ENCODE measurements at regions not wholly inside any gene's neighbourhood (a gene's known extent, or its start where the extent isn't known, plus 50 kb on each side); places are given as distances from the start of the nearest gene placed in this dataset.
A peak's percentile ranks its signal among the peaks of the same experiment; 100 is the strongest.

DNA sequence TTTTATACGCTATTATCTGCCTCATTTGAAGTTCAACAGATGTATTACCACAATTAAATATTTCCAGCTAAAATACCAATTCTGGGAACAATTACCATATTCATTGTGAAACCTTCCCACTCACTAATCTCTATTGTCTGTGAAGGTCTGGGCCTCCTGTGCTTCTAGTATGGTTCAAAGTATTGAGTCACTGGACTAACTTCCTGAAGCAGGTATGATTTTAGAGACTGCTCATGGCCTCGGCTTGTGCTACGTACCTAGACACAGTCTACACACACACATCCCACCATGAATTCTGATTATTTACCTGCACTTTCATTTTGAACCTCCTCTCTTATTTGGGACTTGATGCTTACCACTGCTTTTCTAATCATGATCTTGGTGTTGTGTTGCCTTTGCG, 180.7 kb upstream of the EPHA4 start:
- 91 to 93% (median 91%) methylated on average over 4 of the region's 4 CpGs for WGBS, 4 donors
- no peak for ATAC-seq
- Histone ChIP-seq H3K9me3 (peaks cover 0 to 7% (median 0%) of the 10 kb centered on the region in 12 donors), H3K36me3 (no peaks in the 10 kb centered on the region), H3K27ac (no peak overlapping the region), H3K4me1 (no peaks in the 10 kb centered on the region), H3K4me3 (no peak overlapping the region), H3K27me3 (no peaks in the 10 kb centered on the region)
- intact Hi-C loops (cut with DNase I), result no loop called here
- DNase-seq, result no peak
- no peak for TF ChIP-seq POLR2A (IDR thresholded peaks at IDR 0.05)
- TF ChIP-seq, protein P1, sequence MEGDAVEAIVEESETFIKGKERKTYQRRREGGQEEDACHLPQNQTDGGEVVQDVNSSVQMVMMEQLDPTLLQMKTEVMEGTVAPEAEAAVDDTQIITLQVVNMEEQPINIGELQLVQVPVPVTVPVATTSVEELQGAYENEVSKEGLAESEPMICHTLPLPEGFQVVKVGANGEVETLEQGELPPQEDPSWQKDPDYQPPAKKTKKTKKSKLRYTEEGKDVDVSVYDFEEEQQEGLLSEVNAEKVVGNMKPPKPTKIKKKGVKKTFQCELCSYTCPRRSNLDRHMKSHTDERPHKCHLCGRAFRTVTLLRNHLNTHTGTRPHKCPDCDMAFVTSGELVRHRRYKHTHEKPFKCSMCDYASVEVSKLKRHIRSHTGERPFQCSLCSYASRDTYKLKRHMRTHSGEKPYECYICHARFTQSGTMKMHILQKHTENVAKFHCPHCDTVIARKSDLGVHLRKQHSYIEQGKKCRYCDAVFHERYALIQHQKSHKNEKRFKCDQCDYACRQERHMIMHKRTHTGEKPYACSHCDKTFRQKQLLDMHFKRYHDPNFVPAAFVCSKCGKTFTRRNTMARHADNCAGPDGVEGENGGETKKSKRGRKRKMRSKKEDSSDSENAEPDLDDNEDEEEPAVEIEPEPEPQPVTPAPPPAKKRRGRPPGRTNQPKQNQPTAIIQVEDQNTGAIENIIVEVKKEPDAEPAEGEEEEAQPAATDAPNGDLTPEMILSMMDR (IDR thresholded peaks at IDR 0.05), result no peak

DNA sequence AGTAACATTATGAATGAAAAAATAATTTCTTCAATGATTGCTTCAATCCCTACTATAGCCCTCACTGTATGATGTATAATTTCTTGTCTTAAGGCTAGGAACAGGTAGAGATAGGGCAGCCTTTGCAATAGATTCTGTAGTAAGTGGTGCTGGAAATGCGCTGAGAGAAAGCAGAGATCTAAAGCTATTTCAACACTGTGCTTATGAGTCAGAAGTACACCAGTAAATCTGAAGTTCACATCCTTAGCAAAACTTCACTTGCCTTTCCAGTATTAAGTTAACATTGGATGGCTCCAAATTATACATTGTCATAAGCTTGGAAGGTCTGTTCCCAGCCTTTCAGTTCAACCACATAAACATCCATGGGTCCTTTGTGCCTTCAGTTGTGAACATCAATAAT, 178.2 kb upstream of the EPHA4 start:
- intact Hi-C loops (cut with DNase I), result no loop called here
- ATAC-seq (no peak), DNase-seq (no peak)
- Histone ChIP-seq H3K36me3 (no peaks in the 10 kb centered on the region), H3K4me3 (no peak overlapping the region), H3K4me1 (no peaks in the 10 kb centered on the region), H3K27me3 (no peaks in the 10 kb centered on the region), H3K9me3 (peaks cover 0 to 7% (median 0%) of the 10 kb centered on the region in 12 donors), H3K27ac (peak overlapping the region in 1 of 12 donors; percentile 56)
- 85 to 97% (median 96%) methylated on average over 1 of the region's 1 CpG for WGBS, 4 donors
- TF ChIP-seq POLR2A (IDR thresholded peaks at IDR 0.05), result no peak
- TF ChIP-seq, protein P1 (IDR thresholded peaks at IDR 0.05), result no peak

DNA sequence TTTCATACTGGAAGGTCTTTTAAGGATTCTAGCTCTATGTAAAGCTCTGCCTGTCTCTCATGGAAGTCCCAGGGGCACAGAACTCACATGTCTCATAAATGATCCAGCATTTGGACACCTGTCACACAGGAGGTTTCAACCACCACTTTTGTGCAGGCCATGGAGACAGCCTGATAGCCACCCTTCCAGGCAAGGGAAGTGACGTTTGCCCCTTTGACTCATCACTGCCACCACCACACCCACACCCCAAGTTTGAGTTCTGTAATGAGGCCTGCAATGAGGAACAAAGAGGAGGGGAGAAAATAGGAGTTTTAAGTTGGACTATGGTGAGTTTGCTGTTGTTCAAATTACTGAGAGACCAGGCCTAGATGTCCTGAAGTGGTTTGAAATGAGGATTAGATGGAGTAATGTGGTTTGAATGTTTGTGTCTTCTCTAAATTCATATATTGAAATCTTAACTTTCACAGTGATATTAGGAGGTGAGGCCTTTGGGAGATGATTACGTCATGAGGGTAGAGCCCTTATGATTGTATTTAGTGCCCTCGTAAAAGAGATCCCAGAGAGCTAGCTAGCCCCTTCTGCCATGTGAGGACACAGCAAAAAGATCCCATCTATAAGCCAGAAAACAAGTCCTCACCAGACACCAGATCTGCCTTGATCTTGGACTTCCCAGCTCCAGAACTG, 175.3 kb upstream of the EPHA4 start:
- H3K4me3 ChIP-seq, result no peak overlapping the region
- TF ChIP-seq, protein P1 (IDR thresholded peaks at IDR 0.05), result no peak
- TF ChIP-seq POLR2A (IDR thresholded peaks at IDR 0.05), result no peak
- ATAC-seq (no peak), DNase-seq (no peak)
- peaks cover 0 to 18% (median 0%) of the 10 kb centered on the region in 12 donors for H3K9me3 ChIP-seq
- H3K4me1 ChIP-seq, result no peaks in the 10 kb centered on the region
- no peaks in the 10 kb centered on the region for H3K36me3 ChIP-seq
- intact Hi-C loops (cut with DNase I), result no loop called here
- H3K27ac ChIP-seq, result no peak overlapping the region
- no peaks in the 10 kb centered on the region for H3K27me3 ChIP-seq
- WGBS, 4 donors, result 81 to 90% (median 87%) methylated on average over 3 of the region's 3 CpGs

DNA sequence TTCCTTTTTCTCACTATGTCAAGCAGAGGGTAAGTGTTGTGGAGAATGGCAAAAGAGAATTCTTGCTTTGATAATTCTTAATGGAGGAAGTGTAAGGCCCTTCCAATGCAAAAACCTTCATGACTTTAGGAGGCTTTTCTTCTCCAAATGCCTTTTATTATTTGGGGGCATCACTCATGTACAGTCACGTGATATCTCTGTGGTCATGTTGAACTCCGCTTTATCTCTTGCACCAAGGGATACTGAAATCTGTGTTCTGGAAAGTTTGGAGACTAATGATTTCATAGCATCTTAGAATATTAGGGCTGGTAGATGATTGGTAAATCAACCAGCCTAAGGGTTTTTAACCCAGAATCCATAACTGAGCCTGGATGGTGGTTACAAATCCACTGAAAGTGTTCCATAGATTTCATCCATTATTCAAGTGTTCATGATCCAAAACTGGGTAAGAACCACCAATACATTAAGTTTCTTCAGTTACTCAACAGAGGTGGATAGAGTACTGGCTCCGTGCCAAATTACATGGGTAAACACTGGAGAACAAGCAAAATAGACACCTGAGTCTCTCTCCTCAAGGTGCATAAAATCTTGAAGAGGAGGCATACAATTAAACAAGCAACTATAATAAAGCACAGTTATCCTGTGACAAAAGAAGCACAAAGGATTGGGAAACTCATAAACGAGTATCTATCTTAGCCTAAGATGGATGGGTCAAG, 169.6 kb upstream of the EPHA4 start:
- Histone ChIP-seq H3K27ac (no peak overlapping the region), H3K36me3 (no peaks in the 10 kb centered on the region), H3K27me3 (no peaks in the 10 kb centered on the region), H3K4me1 (no peaks in the 10 kb centered on the region), H3K4me3 (no peak overlapping the region), H3K9me3 (peaks cover 0 to 15% (median 0%) of the 10 kb centered on the region in 12 donors)
- DNase-seq (no peak), ATAC-seq (no peak)
- 72 to 78% (median 76%) methylated on average over 4 of the region's 4 CpGs for WGBS, 4 donors
- TF ChIP-seq, protein P1 (IDR thresholded peaks at IDR 0.05), result no peak
- TF ChIP-seq POLR2A (IDR thresholded peaks at IDR 0.05), result no peak
- intact Hi-C loops (cut with DNase I), result no loop called here
